GM19324 (cell line): ENCODE measurements at regions not wholly inside any gene's neighbourhood (a gene's known extent, or its start where the extent isn't known, plus 50 kb on each side); places are given as distances from the start of the nearest gene placed in this dataset.

Experiments used
- ATAC-seq: cut with Tn5 transposase; IDR thresholded peaks from one replicate; pipeline ENCODE4 v1.9.1; 2021; ENCODE audit warnings: mild to moderate bottlenecking, moderate library complexity; ENCODE audit not compliant: unreplicated experiment, low FRiP score

DNA sequence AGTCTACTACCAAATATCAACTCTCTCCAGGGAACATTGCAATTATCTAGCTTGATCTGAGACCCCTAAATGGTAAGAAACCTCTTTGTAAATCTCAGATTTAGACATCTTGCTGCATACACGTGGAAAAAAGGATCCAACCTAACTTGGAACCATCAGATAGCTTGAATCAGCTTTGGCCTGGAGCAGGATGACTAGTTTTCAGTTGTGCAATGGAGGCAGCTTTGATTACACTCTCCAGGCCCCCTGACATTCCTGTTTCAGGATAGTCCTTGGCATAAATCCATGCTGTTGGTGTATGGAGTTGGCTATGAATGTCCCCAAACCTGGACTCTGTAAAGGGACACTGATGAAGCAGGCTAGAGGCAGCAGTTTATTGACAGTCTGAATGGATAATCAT lies 1061.9 kb upstream of the TENM3 start:
- no peak for ATAC-seq

GRCh38 chr4:181189751-181190150 lies 1053.5 kb upstream of the TENM3 start:
- ATAC-seq, result no peak

- ATAC-seq, result no peak
Measured at GRCh38 chr4:181193131-181193930, 1049.9 kb upstream of the TENM3 start.

DNA sequence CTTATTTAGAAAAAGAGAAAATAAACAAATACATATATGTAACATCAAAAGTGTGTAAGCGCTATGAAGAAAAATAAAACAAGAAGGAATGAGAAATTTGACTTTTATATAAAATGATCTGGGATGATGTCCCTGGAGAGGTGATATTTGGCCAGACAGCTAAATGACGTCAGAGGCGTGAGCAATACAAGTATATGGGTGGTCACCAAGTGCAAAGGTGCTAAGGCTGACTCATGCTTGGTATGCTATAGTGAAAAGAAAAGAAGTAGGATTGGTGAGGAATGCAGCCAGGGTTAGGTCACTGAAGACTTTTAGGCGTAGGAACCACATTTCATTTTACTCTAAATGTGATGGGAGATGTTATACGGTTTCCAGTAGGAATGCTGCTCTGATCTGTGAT lies 1049.1 kb upstream of the TENM3 start:
- no peak for ATAC-seq

DNA sequence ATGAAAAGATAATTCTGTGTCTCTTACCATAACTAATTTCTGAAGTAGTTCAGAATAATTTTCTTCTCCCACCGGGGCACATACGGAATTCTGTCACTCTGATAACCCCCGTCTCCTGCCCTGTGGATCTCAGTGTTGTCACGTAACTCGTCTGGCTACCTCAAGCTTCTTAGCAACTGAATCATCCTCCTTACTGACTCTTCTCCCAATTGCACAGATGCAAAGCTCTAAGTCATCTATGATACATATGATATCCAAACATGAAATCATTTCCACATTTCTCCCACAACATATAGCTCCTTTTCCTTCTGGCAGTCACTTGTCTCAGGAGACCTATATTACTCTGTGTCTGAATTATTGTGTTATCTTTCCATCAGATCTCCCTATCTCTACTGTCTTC lies 1043.1 kb upstream of the TENM3 start:
- no peak for ATAC-seq

GRCh38 chr4:181202240-181202639 lies 1041.0 kb upstream of the TENM3 start:
- ATAC-seq, result no peak

DNA sequence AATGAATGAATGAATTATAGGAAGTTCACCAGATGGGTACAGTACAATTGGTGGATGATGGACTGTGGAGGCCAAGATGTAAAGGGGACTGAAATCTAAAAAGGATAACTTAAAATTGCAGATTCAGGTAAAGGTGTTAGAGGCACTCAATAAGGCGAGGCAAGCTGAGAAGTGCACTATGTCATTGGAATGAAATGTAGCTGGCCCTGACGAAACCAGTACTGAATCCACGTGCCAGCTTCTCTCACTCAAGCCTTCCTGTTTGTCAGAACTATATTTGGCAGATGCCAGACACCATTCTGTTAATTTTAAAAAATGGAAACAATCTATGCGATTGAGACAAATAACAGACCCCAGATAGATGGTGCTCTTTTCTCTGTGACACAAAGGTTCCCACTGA lies 1039.1 kb upstream of the TENM3 start:
- ATAC-seq, result no peak

DNA sequence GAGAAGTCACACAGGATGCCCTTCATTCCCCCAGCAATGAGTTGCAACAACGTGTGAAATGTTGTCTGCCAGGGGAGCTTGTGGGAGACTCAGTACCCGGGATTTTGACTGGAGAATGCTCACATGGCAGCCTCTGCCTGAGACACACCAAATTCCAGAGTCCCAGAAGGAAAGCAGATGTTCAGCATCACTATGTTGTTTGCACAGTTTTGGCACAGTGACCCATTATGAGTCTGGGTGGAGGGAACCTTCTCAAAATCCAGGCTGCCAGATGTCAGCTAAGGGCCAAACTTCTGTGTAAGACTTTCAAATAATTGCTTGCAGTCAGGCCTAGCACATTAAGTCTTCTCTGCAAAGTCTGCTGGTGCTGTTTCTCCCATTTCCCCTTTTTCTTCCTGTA lies 1029.7 kb upstream of the TENM3 start:
- no peak for ATAC-seq

DNA sequence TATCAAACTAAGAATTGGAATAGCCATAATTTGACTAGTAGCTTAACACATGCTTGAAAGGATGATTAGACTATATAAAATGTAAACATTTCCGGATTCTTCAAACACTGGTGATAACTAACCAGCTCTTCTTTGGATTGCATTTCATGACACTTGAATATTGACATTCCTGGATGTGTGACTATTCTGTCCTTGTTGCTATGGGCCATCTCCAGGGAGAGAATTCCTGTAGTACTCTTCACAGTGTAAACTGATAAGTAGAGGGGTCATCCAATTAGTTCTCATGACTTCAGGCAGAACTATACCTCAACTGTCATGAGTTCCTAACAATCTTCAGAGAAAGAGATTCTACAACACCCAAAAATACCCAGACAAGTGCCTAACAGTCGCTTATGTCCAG lies 1026.7 kb upstream of the TENM3 start:
- ATAC-seq, result no peak

DNA sequence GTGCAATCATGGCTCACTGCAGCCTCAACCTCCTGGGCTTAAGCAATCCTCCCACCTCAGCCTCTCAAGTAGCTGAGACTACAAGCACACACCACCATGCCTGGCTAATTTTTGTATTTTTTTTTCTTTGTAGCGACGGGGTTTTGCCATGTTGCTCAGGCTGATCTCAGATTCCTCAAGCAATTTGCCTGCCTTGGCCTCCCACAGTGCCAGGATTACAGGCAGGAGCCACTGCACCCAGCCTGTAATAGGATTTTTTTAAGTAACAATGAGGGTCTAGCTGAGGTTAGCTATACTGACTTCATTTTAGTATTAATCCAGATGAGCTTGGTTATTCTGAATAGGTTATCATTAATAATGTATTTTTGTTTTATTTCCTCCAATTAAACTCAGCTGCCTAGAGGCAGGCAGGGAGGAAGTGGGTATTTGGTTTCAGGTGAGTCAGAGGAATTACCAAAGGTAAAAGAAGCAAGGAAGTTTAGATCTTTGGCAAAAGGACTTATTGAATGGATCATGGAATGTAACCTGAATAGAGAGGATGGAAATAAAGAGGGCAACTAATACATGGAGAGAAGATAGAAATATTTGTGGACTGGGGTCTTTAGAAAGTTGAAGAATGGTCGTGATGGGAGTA lies 1023.3 kb upstream of the TENM3 start:
- no peak for ATAC-seq

- no peak for ATAC-seq
Measured at GRCh38 chr4:181224852-181225251, 1018.4 kb upstream of the TENM3 start.

DNA sequence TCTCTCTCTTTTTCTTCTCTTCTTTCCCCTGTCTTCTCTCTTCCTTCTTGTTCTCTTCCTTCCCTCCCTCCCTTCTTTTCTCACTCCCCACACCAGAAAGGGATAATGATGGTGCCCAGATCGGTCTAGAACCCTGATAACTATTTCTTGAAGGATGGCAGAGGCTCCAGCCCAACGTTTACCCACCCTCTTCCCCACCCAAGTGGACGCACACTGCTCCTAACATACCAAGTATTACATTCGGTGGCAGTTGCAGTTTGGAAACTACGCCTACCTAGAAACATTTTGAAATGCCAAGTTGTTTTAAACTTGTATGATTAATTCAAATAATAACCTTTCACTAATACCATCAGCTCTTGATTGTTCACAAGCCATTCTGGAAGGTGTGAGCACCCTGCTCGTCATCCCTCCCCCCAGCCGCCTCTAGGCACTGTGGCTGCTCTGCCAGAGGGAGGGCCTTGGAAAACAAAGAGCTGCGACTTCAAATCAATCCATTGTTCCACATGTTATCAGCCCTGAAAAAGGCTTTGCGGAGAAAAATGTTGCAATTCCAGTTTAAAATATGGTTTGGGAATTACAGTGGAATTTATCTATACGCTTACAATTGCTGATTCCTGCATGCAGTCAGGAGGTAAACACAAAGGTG lies 1017.5 kb upstream of the TENM3 start:
- ATAC-seq, result no peak

DNA sequence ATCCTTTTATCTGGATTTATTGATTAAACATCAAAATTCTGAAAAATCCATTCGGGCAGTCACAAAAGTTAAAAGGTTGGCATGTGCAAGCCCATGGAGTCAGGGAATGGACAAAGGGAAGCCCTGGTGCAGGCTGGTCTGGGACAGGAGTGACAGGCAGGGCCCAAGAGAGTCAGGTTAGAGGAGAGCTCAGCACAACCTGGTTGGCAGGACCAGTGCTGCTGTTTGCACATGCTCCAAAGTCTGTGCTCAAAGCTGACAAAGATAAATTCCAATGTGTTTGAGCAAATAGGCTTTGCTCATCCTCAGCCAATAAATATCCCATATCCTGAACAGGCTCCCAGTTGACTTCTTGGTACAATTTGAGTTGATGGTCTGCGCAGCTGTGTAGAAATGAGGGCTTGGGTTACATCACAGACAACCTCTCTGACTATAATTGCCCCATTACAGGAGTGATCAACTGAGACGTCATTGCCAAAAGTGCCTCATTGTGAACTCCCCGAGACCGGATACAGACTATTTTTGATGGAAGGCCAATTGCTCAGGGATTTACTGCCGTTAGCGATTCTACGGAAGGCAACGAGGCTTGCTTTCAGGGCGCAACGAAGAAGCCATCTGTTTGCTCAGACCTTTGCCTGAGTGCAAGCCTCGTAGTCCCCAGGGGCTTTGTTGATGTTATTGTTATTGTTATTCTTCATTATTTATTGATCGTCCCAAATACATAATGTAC lies 1008.1 kb upstream of the TENM3 start:
- no peak for ATAC-seq

DNA sequence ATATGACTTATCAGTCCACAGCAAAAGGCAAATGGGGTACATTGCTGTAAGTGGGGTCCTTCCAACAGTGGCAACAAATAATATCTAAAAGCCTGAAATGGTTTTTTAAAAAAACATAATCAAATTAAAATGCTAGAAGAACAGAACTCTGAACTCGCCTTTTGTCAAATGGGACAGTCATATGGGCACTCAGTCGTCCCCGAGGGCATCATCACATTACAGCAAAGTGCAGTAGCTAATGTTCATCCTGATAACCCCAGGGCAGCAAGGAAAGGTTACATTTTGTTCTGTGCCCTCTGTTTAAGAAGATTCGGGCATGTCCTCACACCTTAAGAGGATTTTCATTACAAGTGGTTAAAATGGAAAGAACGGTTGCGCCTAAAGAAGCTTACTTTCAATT lies 997.9 kb upstream of the TENM3 start:
- no peak for ATAC-seq

DNA sequence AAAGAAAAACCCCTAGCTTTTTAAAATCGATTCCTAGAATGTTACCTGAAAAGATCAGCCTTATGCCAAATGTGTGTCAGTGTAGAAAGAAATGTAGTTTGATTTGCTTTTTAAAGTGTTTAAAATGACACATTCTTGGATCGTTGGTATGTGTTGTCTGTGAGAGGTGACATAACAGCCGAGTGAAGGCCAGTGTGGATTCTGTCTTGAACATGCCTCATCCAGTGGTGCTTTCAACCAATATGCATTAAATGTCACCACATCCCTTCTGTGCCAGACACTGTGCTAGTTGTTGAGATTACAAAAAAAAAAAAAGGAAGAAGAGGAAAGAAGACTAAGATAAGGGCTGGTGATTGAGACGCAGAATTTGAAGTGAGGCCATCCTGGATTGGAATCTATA lies 994.2 kb upstream of the TENM3 start:
- no peak for ATAC-seq

DNA sequence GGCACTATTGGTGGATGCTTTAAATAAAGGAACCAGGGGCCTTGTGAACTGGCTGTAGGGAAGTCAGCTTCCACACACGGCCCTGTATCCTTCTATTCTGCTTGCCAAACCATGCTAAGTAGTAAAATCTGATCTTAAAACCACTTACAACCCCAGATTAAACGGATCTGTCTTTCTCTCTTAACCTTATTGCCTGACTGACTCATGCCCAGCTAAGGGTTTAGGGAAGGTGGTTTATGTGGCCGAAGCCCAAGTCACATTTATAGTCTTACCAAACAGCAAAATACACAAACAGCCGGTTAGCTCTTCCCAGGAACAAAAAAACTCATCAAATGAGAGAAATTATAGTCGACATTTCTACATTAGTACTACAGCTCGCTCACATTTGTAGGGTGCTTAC lies 988.4 kb upstream of the TENM3 start:
- no peak for ATAC-seq

DNA sequence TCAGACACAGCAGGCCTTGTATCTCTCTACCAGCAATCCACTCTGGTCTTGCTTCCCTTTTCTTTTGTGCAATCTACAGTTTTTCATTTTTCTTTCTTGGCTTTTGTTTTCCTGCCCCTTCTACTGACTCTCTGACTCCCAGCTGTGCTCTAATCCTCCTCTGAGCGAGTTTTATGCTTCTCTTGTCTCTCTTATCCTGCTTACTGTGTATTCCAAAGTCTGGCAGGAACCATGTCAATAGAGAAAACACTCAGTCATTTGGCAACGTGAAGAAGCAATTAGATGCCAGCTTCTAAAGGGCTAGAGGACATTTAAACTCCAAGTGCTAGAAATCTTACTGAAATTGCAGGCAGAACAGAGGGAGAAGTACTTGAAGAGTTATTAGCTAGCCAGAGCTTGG lies 984.6 kb upstream of the TENM3 start:
- ATAC-seq, result no peak

- ATAC-seq, result no peak
Measured at GRCh38 chr4:181259081-181259709, 984.0 kb upstream of the TENM3 start.

DNA sequence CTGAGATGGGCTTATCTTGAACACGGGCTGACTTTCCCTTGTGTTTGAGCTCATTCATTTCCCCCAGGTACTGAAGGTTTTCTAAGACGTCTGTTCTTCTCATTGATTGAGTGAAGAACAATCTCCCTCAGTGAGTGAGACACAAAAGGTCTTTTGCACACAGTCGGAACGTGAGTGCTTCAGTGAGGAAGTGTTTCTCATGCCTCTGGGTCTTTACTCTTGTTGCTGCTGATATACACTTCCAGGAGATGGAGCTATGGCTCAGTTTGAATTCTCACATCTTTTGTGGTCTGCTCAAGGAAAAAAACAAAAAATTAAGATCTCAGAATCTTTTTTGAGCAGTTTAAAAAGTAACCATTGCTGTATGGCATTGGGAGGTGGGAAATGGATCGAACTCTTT lies 981.9 kb upstream of the TENM3 start:
- ATAC-seq, result no peak

DNA sequence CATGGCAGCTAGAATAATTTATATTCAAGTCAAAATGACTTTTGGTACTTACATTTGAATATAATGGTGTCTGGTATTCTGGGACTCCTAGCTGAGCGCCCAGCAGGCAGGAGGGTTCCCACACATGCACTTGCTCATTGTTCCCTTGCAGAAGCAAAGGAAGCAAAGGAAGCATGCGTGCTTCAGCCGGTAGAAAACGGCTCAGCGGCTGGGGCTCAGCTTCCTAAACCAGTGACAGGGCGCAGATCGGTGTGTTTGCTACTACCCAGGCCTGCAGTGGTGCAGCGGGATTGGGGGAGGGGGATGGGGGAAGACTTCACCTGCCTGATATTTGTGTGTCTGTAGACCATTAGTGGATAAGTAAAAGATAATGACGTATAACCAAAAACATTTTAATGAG lies 978.3 kb upstream of the TENM3 start:
- ATAC-seq, result no peak

DNA sequence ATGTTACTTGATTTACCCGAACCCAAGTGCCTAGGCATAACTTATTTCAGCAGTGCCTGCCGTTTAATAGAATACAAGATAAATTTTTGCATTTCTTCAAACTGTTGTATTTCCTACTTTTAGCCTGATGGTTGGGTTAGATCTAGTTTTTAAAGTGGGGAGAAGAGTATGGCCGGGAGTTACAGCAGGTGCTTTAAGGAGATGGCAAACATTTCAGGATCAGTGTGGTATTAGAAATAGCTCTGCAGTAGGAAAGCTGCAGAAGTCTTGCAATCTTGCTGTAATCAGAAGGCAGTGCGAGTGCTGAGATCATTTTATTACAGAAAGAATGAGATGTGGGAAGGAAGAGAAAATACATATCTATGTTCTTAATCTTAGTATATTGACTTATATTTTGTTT lies 977.8 kb upstream of the TENM3 start:
- no peak for ATAC-seq
